H1 (cell line): ENCODE measurements at regions not wholly inside any gene's neighbourhood (a gene's known extent, or its start where the extent isn't known, plus 50 kb on each side); places are given as distances from the start of the nearest gene placed in this dataset.

Experiments
- CTCF ChIA-PET: fragments of 300-600 bp; sonication (Branson Sonifier 250); formaldehyde crosslinking; loops from one replicate; lab custom pipeline; 2021; ENCODE audit not compliant: partially characterized antibody; lab: Charles Lee
- POLR2A ChIA-PET: fragments of 300-600 bp; sonication (Branson Sonifier 250); formaldehyde crosslinking; loops from one replicate; lab custom pipeline; 2021; ENCODE audit warnings: inconsistent platforms; ENCODE audit not compliant: partially characterized antibody; lab: Charles Lee
- DNase-seq, 2 experiments: peaks; one replicate each; pipeline versions ENCODE4 v3.0.0 to v3.0.0-alpha.2; 2010 to 2022; ENCODE audit warnings: low spot score in 2 of 2, low read depth in 1 of 2, mixed read lengths in 1 of 2
- FAIRE-seq: peaks from 2 replicates; lab custom pipeline; 2011; peaks lifted over from hg19 to GRCh38; lab: Jason Lieb, UNC
- H2AFZ ChIP-seq: 2 replicates; pipeline ENCODE4 v1.8.1; 2012; ENCODE audit warnings: low read length, inconsistent platforms
- H2AK5ac ChIP-seq: 2 replicates; pipeline ENCODE4 v1.6.1; 2013; ENCODE audit warnings: low read depth, low read length
- H2BK120ac ChIP-seq: replicated peaks from 2 replicates; pipeline ENCODE3; 2013; ENCODE audit warnings: low read depth, low read length, inconsistent platforms
- H2BK12ac ChIP-seq: 2 replicates; pipeline ENCODE4 v1.6.1; 2013; ENCODE audit warnings: low read depth, low read length
- H2BK15ac ChIP-seq: 2 replicates; pipeline ENCODE4 v1.6.1; 2013; ENCODE audit warnings: low read length
- H2BK20ac ChIP-seq: 2 replicates; pipeline ENCODE4 v1.6.1; 2013; ENCODE audit warnings: low read length
- H2BK5ac ChIP-seq: 2 replicates; pipeline ENCODE4 v1.6.1; 2013; ENCODE audit warnings: low read depth, low read length
- H3K14ac ChIP-seq: 2 replicates; pipeline ENCODE4 v1.6.1; 2013; ENCODE audit warnings: inconsistent platforms; ENCODE audit not compliant: insufficient read length
- H3K18ac ChIP-seq: 2 replicates; pipeline ENCODE4 v1.6.1; 2013; ENCODE audit warnings: low read length; ENCODE audit errors: extremely low read depth
- H3K23ac ChIP-seq: 2 replicates; pipeline ENCODE4 v1.6.1; 2013; ENCODE audit warnings: inconsistent platforms; ENCODE audit not compliant: insufficient read length
- H3K23me2 ChIP-seq: 2 replicates; pipeline ENCODE4 v1.6.1; 2013; ENCODE audit warnings: low read depth, low read length
- H3K27ac ChIP-seq: 2 replicates; pipeline ENCODE4 v1.6.1; 2011; ENCODE audit warnings: low read depth, low read length, inconsistent platforms
- H3K27me3 ChIP-seq, 4 experiments: replicated peaks in 1 of 4; 1 replicate in 1 of 4; 2 replicates in 3 of 4; pipeline versions ENCODE4 v1.6.1 to v1.8.1; 2011 to 2013; ENCODE audit warnings: low read length in 3 of 4, mild to moderate bottlenecking in 3 of 4, inconsistent platforms in 2 of 4, mixed read lengths in 2 of 4, moderate library complexity in 1 of 4; ENCODE audit not compliant: control insufficient read depth in 3 of 4, insufficient read depth in 3 of 4; ENCODE audit errors: extremely low read depth in 1 of 4
- H3K36me3 ChIP-seq, 4 experiments: 2 replicates each; pipeline versions ENCODE4 v1.6.1 to v1.8.1; 2011 to 2013; ENCODE audit warnings: mild to moderate bottlenecking in 4 of 4, low read length in 3 of 4, moderate library complexity in 2 of 4, control low read depth in 1 of 4, inconsistent platforms in 1 of 4; ENCODE audit not compliant: insufficient read depth in 4 of 4, control insufficient read depth in 2 of 4
- H3K4ac ChIP-seq: replicated peaks from 2 replicates; pipeline ENCODE3; 2013; ENCODE audit warnings: low read length, low read depth, mixed read lengths, inconsistent platforms; ENCODE audit not compliant: insufficient read length
- H3K4me1 ChIP-seq, 4 experiments: replicated peaks in 1 of 4; 1 replicate in 1 of 4; 2 replicates in 3 of 4; pipeline versions ENCODE4 v1.6.1 to v1.8.1; 2011 to 2013; ENCODE audit warnings: low read length in 3 of 4, inconsistent platforms in 2 of 4, mixed read lengths in 1 of 4; ENCODE audit not compliant: insufficient read depth in 4 of 4, control insufficient read depth in 3 of 4
- H3K4me2 ChIP-seq, 2 experiments: 2 replicates each; pipeline versions ENCODE4 v1.6.1 to v1.8.1; 2011 to 2013; ENCODE audit warnings: low read depth in 2 of 2, low read length in 2 of 2, control low read depth in 1 of 2, inconsistent platforms in 1 of 2, mild to moderate bottlenecking in 1 of 2; ENCODE audit not compliant: insufficient read depth in 1 of 2
- H3K4me3 ChIP-seq, 4 experiments: fragments of 200-600, 300-600 bp in 1 of 4; sonication (generic), shearing (Covaris generic), sonication (Bioruptor Twin) in 1 of 4; 2 replicates each; pipeline versions ENCODE4 v1.5.1 to v1.8.1; 2011 to 2016; ENCODE audit warnings: low read length in 4 of 4, low read depth in 3 of 4, control low read depth in 2 of 4, inconsistent platforms in 2 of 4, mild to moderate bottlenecking in 2 of 4, mixed read lengths in 1 of 4, moderate library complexity in 1 of 4; ENCODE audit not compliant: insufficient read depth in 2 of 4; ENCODE audit errors: extremely low read depth in 1 of 4
- H3K56ac ChIP-seq: replicated peaks from 2 replicates; pipeline ENCODE3; 2013; ENCODE audit warnings: low read depth, mild to moderate bottlenecking, mixed read lengths, low read length, inconsistent platforms; ENCODE audit not compliant: insufficient read length
- H3K79me1 ChIP-seq: 2 replicates; pipeline ENCODE4 v1.6.1; 2013; ENCODE audit warnings: low read depth, low read length, control low read depth
- H3K79me2 ChIP-seq, 2 experiments: 2 replicates each; pipeline versions ENCODE4 v1.6.1 to v1.8.1; 2012 to 2013; ENCODE audit warnings: low read length in 2 of 2, mild to moderate bottlenecking in 2 of 2, inconsistent platforms in 1 of 2; ENCODE audit not compliant: insufficient read depth in 2 of 2, control insufficient read depth in 1 of 2
- H3K9ac ChIP-seq, 4 experiments: replicated peaks in 1 of 4; 1 replicate in 1 of 4; 2 replicates in 3 of 4; pipeline versions ENCODE4 v1.6.1 to v1.8.1; 2011 to 2013; ENCODE audit warnings: low read depth in 3 of 4, low read length in 3 of 4, control low read depth in 2 of 4, mild to moderate bottlenecking in 2 of 4, moderate library complexity in 2 of 4, inconsistent platforms in 1 of 4; ENCODE audit errors: extremely low read depth in 1 of 4
- H3K9me3 ChIP-seq, 2 experiments: 2 replicates each; pipeline versions ENCODE4 v1.6.1 to v1.8.1; 2012 to 2013; ENCODE audit warnings: mild to moderate bottlenecking in 2 of 2, moderate library complexity in 2 of 2, control low read depth in 1 of 2, inconsistent platforms in 1 of 2, low read depth in 1 of 2, low read length in 1 of 2, mixed read lengths in 1 of 2; ENCODE audit not compliant: insufficient read depth in 2 of 2
- H4K20me1 ChIP-seq, 2 experiments: replicated peaks in 1 of 2; 2 replicates each; pipeline versions ENCODE3 to v1.8.1; 2011 to 2013; ENCODE audit warnings: inconsistent platforms in 2 of 2, low read length in 2 of 2, mild to moderate bottlenecking in 1 of 2; ENCODE audit not compliant: insufficient read depth in 2 of 2, control insufficient read depth in 1 of 2
- H4K5ac ChIP-seq: 2 replicates; pipeline ENCODE4 v1.6.1; 2013; ENCODE audit warnings: low read length, low read depth, mixed read lengths, inconsistent platforms; ENCODE audit not compliant: insufficient read length
- H4K8ac ChIP-seq: 2 replicates; pipeline ENCODE4 v1.8.0; 2013; ENCODE audit warnings: mild to moderate bottlenecking, moderate library complexity, low read length, inconsistent platforms; ENCODE audit not compliant: insufficient read depth; ENCODE audit errors: extremely low read depth
- H4K91ac ChIP-seq: replicated peaks from 2 replicates; pipeline ENCODE3; 2013; ENCODE audit warnings: low read length, mixed read lengths, inconsistent platforms; ENCODE audit not compliant: insufficient read length
- CTBP2 ChIP-seq: IDR thresholded peaks from 2 replicates; pipeline ENCODE4 v1.7.0; 2011; ENCODE audit warnings: borderline replicate concordance, mild to moderate bottlenecking, moderate library complexity, mixed read lengths, low read length; ENCODE audit not compliant: insufficient read depth, insufficient read length
- WGBS, 2 experiments: shearing (Covaris generic) in 1 of 2; methylation state at CpG; one replicate each; pipeline versions ENCODE4 v1.1.6 to v1.1.7; 2013 to 2015; ENCODE audit warnings: low lambda C conversion rate in 2 of 2, mixed read lengths in 2 of 2, inconsistent platforms in 1 of 2, low coverage in 1 of 2, missing lambda C conversion rate in 1 of 2; ENCODE audit not compliant: insufficient replicate concordance in 2 of 2, insufficient coverage in 1 of 2, insufficient read length in 1 of 2; ENCODE audit errors: extremely low coverage in 1 of 2, missing lambda C conversion rate in 1 of 2; 5-methylcytosine and 5-hydroxymethylcytosine counted together

GRCh38 chr4:180812783-180813182 is 1430.4 kb upstream of the TENM3 start:
- Histone ChIP-seq H3K4me1 (0 out of 7 replicates have a peak, but pooled peaks cover 0 to 2% (median 0%) of the 10 kb centered on the region in 4 experiments), H3K23ac (no peak overlapping the region), H3K79me2 (no peaks in the 10 kb centered on the region), H3K18ac (no peak overlapping the region), H3K23me2 (no peaks in the 10 kb centered on the region)
- no peak for TF ChIP-seq CTBP2
- TF ChIP-seq, all 59 proteins: peak for 0
- no peak overlapping the region for H2BK12ac ChIP-seq
- no peaks in the 10 kb centered on the region for H3K27me3 ChIP-seq
- H2AFZ ChIP-seq = no peak overlapping the region
- no peaks in the 10 kb centered on the region for H4K20me1 ChIP-seq
- H3K14ac ChIP-seq = no peak overlapping the region
- H2BK20ac ChIP-seq = no peak overlapping the region
- H2BK5ac ChIP-seq = no peak overlapping the region
- H2BK15ac ChIP-seq = no peak overlapping the region
- ChIA-PET CTCF (interaction anchor here (0.6 to 1.0 kb wide), 2 partner anchors 15 to 47 kb away, joined by 3 read pairs; no protein-coding TSS in a partner anchor), POLR2A (no interaction called here)
- no peak overlapping the region for H3K27ac ChIP-seq
- H4K5ac ChIP-seq = no peak overlapping the region
- H3K4me2 ChIP-seq = no peak overlapping the region
- H3K36me3 ChIP-seq = no peaks in the 10 kb centered on the region
- WGBS, 2 experiments = 85% methylated on average over 2 of the region's 2 CpGs; no CpG with 5 or more reads in 1 of the 2 experiments
- no peak for FAIRE-seq
- H3K56ac ChIP-seq = no peak overlapping the region
- no peaks in the 10 kb centered on the region for H3K79me1 ChIP-seq
- no peak overlapping the region for H3K4me3 ChIP-seq
- no peak overlapping the region for H2AK5ac ChIP-seq
- no peak for DNase-seq
- no peaks in the 10 kb centered on the region for H3K9me3 ChIP-seq
- H3K9ac ChIP-seq = no peak overlapping the region
- no peak overlapping the region for H4K8ac ChIP-seq
- H3K4ac ChIP-seq = no peak overlapping the region
- H4K91ac ChIP-seq = no peak overlapping the region
- H2BK120ac ChIP-seq = no peak overlapping the region
